Glomerular visceral epithelial cell (primary cell): ENCODE measurements at regions not wholly inside any gene's neighbourhood (a gene's known extent, or its start where the extent isn't known, plus 50 kb on each side); places are given as distances from the start of the nearest gene placed in this dataset.
"Not testable (repeated sequence)": the region's sequence is repeated elsewhere in the genome, so short reads cannot be mapped to it uniquely, and the experiment has no call there.

ENCODE experiments used
- DNase-seq: peaks from one replicate; pipeline ENCODE4 v3.0.0-alpha.2; 2016; ENCODE audit errors: extremely low spot score

DNA sequence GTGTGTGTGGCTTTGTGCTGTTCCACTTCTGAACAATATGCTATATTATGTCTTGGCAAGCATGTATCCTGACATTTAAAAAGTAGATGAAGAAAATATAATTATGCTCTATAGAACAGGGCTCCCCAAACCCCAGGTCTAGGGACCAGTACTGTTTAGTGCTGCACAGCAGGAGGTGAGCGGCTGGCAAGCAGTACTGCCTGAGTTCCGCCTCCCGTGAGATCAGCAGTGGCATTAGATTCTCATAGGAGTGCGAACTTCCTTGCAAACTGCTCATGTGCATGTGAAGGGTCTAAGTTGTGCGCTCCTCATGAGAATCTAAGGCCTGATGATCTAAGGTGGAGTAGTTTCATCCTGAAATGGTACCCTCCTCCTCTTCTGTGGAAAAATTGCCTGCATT, 979.1 kb upstream of the CTNND2 start:
- no peak for DNase-seq

DNA sequence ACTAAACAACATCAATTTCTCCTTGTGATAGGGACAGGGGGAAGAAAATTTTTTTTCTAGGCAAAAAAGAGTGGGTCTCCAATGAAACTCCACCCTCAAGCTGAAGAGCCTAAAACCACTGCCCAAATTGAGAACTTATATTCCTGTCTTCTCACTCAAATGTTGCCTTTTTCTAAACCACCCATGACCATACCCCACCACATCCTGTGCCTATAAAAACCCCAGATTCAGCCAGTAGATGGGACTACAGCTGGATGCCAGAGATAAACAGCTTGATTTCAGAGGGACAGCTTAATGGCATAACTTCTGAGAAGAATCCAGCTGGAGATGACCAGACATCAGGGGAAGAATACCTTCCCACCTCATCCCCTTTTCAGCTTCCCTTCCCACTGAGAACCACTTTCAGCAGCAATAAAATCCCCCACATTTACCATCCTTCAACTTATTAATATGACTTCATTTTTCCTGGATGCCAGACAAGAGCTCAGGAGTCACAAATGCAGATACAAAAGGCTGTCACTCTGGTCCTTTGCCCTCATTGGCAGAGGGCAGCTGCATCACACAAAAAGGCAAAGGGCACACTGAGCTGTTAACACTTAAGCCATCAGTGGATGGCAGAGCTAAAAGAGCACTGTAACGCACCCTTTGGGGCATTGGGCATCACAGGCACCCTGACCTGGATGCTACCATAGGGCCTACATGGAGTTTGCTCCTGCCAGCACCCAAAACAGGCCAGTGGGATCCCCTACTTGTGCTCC, 972.5 kb upstream of the CTNND2 start:
- no peak for DNase-seq

DNA sequence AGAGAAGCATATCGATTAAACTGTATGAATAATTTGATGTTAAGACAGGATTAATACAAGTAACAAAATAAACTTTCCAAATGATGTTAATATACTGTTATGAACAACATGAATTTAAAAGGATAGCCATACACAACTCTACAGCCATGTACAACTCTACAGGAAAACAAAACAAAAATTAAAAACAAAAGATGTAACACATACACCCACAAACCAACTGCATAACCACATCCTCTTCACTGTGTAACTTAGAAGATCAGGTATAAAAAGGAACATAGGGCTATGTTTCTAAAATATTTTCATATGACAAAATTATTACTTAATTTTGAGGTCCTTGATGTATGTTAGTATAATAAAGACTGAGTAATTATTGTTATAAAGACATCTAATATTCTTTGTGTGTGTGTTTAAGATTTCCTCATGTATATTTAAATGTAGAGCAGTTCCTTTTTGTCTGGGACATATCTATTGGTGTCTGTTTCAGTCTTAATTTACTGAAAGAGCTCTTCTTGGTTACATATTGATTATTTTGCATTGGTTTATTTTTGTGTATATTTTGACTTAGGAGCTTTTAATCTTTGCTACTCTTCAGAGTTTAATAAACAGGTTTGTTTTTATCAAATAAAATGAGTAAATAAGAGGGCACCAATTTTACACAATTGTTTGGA, 966.8 kb upstream of the CTNND2 start:
- no peak for DNase-seq

DNA sequence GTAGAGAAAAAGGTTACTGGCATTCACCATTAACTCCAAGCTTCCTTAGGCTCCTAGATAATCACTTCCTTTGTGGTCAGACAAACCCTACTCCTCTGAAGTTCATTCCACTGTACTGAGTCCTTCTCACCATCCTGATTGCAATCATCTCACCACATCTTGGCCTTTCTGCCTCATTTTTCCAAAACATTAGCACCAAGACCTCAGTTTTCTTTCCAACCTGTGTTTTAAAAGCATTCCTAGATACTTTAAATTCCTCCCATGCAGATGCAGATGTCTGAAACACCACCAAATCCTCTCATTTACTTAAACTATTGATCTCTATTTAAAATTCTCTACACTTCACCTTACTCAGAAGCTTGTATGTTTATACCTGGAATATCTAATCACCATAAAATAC, 961.3 kb upstream of the CTNND2 start:
- no peak for DNase-seq

DNA sequence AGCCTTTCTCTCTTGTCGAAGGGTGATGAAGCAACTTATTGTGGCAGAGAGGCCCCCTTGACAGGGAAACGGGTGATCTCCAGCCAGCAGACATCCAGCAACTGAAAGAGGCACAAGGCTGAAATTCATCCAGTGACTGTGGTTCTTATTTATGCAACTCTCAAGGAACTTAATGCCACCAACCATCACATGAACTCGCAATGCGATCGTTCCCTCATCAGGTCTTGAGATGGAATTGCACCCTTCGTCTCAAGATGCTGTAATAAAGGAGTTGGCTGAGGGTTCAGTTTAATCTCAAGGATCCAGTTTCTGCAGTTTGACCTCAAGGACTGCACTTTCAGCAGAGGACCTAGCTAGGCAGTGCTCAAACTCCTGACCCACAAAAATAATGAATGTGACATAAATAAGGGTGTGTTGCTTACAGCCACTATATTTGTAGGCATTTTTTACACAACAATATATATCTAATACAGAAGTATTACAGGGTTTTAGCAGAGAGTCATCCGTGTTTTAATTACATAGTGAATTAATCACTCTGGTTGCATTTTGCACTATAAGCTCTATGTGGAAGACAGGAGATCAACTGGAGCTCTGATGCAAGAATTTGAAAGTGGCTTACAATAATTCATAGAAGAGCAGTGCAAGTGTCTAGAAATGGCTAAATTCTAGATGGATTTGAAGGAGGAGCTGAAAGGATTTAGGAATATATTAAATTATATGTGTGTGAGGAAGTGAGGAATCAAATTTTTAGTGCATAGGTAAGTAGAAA, 957.8 kb upstream of the CTNND2 start:
- no peak for DNase-seq

DNA sequence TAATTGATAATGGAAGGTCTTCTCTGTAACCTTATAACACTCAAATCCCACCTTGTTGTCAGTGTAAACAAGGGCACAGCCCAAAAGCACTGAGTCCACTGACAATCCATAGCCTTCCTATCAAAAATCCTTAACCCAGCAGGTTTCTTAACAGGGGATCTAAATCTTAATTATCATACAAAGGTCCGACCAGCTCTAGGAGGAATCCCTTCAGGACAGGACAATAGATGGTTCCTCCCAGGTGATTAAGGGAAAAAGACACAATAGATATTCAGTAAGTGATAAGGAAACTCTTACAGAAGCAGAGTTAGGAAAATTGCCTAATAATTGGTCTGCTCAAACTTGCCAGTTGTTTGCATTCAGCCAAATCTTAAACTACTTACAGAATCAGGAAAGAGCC, 951.9 kb upstream of the CTNND2 start:
- DNase-seq = not testable (repeated sequence)

DNA sequence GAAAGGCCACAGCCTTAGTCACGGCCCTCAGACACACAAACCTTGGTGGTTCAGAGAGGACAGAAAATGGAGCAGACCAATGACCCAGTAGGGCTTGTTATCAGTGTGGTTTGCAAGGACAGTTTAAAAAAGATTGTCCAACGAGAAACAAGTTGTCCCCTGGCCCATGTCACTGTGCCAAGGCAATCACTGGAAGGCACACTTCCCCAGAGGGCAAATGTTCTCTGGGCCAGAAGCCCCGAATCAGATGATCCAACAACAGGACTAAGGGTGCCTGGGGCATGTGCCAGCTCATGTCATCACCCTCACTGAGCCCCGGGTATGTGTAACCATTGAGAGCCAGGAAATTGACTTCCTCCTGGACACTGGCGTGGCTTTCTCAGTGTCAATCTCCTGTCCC, 950.1 kb upstream of the CTNND2 start:
- no peak for DNase-seq

DNA sequence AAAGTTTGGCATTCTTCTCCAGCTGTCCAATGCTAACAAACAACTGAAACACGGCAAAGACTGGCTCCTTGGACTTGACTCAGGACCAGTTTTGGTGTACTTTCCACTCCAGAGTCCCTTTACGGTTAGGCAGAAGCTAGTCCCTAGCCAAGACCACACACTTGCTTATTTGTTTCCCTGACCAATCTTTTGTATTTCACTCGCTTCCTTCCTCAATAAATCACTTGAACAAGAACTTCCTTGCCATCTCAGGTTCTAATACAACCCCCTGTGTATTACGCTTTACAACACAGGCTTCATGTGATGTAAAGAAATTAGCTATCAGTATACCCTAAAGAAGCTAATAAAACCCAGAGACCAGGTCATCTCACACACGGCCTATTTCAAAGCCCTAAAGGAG, 947.5 kb upstream of the CTNND2 start:
- DNase-seq = no peak

DNA sequence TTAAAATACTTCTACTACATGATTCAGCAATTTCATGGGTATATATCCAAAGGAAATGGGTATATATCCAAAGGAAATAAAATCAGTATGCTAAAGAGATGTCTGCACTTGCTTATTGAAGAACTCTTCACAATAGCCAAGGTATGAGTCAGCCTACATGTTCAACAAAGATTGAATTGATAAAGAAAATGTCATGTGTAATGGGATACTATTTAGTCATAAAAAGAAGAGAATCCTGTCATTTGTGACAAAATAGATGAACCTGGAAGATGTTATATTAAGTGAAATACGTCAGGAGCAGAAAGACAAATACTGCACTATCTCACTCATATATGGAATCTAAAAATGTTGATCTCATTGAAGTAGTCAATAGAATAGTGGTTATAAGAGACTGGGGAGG, 944.5 kb upstream of the CTNND2 start:
- DNase-seq = no peak

DNA sequence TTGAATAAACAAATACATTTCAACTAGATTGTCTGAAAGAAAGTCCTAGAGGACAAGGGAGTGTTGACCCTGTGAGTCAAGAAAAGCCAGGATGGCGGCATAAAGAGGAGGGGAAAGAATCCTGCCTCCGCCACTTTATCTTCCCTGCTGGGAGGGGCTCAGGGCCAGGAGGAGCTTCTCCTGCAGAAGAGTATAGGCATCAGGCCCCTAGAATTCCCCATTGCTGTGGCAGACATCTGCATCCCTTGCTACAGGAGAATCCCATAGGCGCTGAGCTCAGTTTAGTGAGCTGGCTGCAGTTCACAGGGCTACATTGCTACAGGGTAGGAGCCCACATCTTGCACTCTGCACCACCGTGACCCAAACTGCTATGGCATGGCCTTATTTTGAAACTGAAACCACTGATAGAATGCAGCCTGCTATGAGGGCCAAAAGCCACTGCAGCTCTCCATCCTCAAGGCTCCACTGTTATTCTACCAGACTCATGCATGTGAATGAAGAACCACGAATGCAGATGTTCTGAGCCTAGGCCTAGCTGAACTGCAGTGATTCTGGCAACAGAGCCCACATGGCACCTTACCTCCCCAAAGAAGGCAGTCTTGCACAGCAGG, 941.4 kb upstream of the CTNND2 start:
- no peak for DNase-seq

DNA sequence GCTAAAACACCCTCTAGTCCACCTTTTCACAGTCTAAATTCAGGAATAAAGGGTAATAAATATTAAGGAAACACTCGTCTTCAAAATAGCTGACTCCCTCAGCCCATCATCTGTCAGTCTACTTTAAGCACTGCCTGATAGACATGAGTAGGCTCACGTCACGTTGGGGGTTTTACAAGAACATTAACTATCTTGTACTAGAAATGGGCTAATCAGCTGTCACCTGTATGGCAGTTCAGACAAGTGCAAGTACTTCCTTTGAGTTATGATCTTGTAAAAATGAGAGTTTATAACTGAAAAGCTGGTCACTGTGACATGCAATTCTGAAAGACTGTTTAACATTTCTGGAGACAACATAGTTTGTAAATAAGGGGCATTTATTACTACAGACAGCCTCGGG, 936.7 kb upstream of the CTNND2 start:
- no peak for DNase-seq

DNA sequence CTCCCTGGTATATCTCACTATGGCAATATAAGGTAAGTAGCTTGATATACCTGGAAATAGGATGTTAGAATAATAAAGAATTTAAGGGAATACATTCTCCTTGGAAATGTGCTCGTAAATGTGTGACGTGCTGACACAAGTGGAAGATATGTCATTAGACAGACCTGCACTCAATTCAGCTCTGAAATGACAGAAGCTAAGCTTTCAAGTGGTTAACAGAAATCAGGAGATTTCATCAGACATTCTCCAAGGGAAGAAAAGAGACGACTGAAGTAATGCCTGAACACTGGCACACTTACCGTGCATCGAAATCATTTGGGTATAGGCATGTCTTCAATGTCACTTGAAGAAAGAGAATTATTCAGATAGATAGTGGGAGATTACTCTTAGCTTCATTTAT, 933.3 kb upstream of the CTNND2 start:
- no peak for DNase-seq

DNA sequence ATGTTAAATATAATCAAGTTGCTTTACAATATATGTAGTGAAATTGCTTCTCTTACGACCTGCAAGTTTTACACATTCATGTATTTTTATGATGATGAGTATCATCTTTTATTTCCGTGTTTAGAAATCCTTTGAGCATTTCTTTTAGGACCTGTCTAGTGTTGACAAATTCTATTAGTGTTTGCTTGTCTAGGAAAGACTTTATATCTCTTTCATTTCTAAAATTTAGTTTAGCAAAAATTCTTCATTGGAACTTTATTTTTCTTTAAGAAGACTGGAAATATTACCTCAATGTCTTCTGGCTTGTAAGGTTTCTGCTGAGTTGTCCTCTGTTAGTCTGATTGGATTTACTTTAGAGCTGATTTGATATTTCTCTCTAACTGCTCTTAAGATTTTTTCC, 920.9 kb upstream of the CTNND2 start:
- DNase-seq = no peak

DNA sequence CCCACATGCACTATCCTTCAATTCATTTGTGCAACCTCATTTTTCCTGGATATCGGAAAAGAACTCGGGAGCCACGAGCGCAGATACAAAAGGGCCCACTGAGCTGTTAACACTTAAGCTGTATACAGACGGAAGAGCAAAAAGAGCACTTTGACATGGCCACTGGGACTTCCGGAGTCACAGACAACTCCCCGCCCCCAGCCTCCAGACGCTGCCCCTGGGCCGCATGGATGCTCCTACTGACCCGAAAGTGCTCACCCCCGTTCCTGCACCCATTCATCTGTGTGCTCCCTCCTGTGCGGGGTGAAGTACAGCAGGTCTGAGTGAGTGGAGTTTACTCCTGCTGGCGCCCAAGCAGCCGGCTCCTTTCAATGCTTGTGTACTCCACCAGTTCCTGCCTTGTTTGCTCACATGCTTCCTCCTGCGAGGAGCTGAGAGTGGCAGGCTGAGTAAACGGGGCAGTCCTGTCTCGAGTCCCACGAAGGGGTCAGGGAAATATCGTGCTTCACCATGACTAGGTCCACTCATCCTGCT, 901.0 kb upstream of the CTNND2 start:
- DNase-seq = no peak

DNA sequence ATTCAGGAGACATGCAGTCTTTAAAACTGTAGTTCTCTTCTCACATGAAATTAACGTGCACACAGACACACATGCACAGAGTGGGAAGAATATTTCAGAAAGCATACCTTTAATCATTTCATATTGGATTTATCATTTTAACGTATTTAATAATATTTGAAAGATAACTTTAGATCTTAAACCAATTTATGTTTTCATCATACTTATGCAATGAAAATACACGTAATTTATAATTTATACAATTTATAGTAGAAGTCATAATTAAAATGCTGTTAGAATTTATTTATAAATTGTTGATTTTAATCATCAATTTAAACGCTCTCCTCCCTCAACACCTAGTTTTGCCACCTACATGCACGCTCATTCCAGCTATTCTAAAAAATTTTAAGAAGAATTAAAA, 894.9 kb upstream of the CTNND2 start:
- DNase-seq = no peak

DNA sequence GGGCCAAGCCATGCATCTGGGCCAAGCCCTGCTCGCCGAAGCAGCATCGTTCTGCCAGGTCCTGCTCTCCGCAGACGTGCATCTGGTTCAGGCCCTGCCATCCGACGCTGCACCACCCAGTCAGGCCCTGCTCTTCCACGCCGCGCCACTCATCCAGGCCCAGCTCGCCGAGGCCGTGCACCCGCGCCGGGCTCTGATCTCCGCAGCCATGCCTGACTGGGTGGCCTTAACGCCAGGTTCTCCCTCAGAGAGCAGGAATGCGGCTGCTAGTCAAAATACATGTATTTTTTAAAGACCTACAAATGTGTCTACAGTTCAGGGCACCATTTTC, 891.1 kb upstream of the CTNND2 start:
- no peak for DNase-seq

DNA sequence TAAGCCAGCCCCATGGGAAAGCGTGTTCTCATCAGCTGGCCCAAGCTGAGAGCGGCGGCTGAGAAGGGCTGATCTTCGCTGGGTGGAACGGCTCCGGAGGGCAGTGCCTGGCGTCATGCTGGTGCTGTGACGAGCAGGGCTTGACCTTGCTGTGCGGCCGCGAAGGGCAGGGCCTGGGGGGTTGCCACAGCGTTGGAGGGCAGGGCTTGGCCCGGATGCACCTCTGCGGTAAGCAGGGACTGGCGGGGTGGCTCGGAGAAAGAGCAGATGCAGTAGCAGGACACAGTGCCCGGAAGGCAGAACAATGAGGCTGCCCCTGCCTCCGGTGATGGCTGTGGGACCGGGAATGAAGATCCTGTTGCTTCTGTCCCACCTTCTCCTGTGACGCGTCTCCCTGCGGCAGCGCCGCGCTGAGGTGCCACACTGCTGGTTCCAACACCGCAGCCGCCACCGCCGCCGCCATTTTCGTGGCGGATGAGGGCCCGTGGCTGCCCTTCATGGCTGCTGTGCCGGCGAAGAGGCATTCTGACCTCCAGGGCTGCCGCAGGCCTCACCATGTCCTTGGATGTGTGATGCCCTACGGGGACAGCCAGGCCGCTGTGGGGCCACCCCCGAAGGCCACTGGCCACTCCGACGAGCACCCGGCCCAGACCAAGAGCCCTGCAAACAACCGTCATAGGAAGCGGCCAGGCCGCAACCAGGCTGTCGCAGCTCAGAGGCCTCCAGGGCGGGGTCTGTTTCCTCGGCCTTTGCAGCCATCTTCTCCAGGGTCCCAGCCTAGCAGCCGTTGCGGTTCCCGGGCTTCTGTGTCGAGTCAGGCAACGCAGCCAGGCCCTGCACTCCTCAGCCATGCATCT, 890.5 kb upstream of the CTNND2 start:
- no peak for DNase-seq

DNA sequence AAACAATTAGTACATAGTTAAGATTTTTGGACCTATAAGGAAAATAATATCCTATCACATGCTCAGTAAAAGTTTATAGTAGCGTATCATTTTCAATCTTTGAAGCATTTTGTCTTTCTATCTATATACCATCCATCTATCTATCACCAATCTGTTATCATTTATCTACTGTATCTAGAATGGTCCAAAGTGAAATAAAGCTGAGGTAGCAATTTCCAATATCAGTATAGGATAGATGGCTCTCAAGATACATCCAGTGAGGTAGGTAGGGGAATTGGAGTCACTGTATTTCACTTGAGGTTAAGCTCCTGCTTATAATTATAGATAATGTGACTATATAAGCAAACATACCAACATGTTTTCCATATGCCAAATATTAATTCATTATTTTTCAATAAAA, 889.1 kb upstream of the CTNND2 start:
- DNase-seq = no peak

DNA sequence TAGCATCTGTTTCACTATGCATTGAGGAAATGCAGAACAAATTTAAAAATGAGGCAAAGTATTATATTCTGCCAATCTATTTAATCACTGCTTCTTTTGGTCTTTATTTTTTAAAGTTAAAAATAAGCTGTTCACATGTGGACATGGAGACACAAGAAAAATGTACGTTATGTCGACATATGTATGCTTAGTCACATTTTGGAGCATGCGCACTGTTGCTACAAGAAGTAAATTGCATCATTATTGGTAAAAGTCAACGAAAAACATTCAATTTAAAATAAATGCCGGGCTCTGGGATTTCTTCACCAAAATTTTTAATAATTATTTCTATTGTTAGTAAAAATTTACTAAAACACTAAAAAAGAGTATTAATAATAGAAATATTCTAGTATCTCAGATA, 876.3 kb upstream of the CTNND2 start:
- no peak for DNase-seq

DNA sequence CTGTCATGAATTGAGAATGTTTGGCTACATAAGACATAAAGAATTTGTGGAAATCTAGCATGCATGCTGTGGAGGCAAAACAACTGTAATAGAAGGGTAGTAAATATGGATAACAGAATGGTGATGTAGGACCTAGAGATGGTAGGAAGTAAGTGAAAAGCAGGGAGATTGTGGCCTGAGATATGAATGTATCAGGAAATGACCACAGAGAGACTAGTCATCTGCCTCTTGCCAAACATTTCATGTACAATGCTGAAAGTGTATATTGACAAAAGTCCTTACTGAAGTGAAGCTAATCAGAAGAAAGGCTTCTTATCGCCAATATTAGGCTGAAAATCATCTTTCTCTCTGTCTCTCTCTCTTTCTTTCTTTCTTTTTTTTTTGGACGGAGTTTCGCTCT, 873.1 kb upstream of the CTNND2 start:
- DNase-seq = no peak

DNA sequence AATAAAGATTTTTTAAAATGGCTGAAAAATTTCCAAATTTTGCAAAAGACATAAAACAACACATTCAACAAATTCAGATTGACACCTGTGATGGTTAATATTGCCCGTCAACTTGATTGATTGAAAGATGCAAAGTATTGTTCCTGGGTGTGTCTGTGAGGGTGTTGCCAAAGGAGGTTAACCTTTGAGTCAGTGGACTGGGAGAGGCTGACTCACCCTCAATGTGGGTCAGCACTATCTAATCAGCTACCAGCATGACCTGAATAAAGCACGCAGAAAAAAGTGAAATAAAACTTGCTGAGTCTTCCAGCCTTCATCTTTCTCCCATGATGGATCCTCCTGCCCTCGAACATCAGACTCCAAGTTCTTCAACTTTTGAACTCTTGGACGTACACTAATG, 868.0 kb upstream of the CTNND2 start:
- DNase-seq = no peak

DNA sequence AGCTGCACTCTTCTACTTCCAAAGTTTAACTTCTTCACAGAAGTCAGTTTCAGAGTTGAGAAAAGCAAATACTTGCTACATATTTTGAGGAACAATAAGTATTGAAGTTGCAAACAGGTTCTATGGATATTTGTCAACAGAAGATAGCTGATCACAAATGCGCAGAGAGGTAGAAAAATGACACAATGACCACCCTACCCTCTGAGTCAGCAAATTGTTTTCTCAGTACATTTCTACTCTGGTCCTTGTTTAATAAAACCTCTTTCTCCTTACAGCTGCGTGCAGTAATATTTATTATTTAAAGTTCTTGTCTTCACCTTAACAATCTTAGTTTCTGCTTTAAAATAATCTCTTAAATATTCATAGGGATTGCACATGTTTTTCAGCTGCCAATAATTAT, 855.1 kb upstream of the CTNND2 start:
- DNase-seq = no peak
